ENCODE measurements at regions not wholly inside any gene's neighbourhood (a gene's known extent, or its start where the extent isn't known, plus 50 kb on each side); places are given as distances from the start of the nearest gene placed in this dataset.

GRCh38 chr11:29773656-29774264 lies 243.1 kb downstream of the KCNA4 start:
- TF ChIP-seq RAD21 (IDR thresholded peaks at IDR 0.05; ENCODE audit: low read depth) = no peak
- no peak for TF ChIP-seq SIN3A (IDR thresholded peaks at IDR 0.05; ENCODE audit: low read depth)
- TF ChIP-seq EZH2 (IDR thresholded peaks at IDR 0.05) = no peak
- TF ChIP-seq CTCF (IDR thresholded peaks at IDR 0.05 in 2 of 3, conservative IDR thresholded peaks at IDR 0.05 in 1 of 3; ENCODE audit: borderline replicate concordance in 1 of 3, insufficient read depth in 1 of 3, low read depth in 2 of 3, low read length in 2 of 3) = no peak
- no peak for TF ChIP-seq POLR2AphosphoS5 (IDR thresholded peaks at IDR 0.05; ENCODE audit: low read depth, low read length)
- TF ChIP-seq TCF7L2 (IDR thresholded peaks at IDR 0.05; ENCODE audit: borderline replicate concordance, extremely low read depth, insufficient read depth, insufficient read length) = no peak
- no peak for TF ChIP-seq FOSL1 (IDR thresholded peaks at IDR 0.05; ENCODE audit: low read depth)
- TF ChIP-seq MAX (IDR thresholded peaks at IDR 0.05) = no peak
- TF ChIP-seq POLR2A (IDR thresholded peaks at IDR 0.05; ENCODE audit: borderline replicate concordance, extremely low read depth, insufficient read depth, insufficient read length) = no peak
- TF ChIP-seq ZNF274 (IDR thresholded peaks at IDR 0.05; ENCODE audit: low read depth, low read length) = no peak
